OCI-LY1 (cell line): ENCODE measurements at regions not wholly inside any gene's neighbourhood (a gene's known extent, or its start where the extent isn't known, plus 50 kb on each side); places are given as distances from the start of the nearest gene placed in this dataset.
"Not testable (repeated sequence)": the region's sequence is repeated elsewhere in the genome, so short reads cannot be mapped to it uniquely, and the experiment has no call there.

ENCODE experiments used
- EZH2 ChIP-seq: fragments of 200-600 bp; sonication (generic), shearing (Covaris generic); IDR thresholded peaks from 2 replicates; pipeline ENCODE4 v1.8.0; 2017; ENCODE audit warnings: borderline replicate concordance, mixed run types, mild to moderate bottlenecking, antibody characterized with exemption, low read length, moderate library complexity, mixed read lengths
- TF ChIP-seq, protein P1 (sequence below): fragments of 200-600 bp; sonication (generic), shearing (Covaris generic); IDR thresholded peaks from 2 replicates; pipeline ENCODE4 v1.5.1; 2017; ENCODE audit warnings: mild to moderate bottlenecking, antibody characterized with exemption, low read length, moderate library complexity, mixed read lengths

- TF ChIP-seq, protein P1, sequence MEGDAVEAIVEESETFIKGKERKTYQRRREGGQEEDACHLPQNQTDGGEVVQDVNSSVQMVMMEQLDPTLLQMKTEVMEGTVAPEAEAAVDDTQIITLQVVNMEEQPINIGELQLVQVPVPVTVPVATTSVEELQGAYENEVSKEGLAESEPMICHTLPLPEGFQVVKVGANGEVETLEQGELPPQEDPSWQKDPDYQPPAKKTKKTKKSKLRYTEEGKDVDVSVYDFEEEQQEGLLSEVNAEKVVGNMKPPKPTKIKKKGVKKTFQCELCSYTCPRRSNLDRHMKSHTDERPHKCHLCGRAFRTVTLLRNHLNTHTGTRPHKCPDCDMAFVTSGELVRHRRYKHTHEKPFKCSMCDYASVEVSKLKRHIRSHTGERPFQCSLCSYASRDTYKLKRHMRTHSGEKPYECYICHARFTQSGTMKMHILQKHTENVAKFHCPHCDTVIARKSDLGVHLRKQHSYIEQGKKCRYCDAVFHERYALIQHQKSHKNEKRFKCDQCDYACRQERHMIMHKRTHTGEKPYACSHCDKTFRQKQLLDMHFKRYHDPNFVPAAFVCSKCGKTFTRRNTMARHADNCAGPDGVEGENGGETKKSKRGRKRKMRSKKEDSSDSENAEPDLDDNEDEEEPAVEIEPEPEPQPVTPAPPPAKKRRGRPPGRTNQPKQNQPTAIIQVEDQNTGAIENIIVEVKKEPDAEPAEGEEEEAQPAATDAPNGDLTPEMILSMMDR, result not testable (repeated sequence)
- TF ChIP-seq EZH2, result not testable (repeated sequence)
Observed at GRCh38 chr7:68410693-68411092, 1187.6 kb upstream of the AUTS2 start.
